Neuronal stem cell (in vitro differentiated cells): ENCODE measurements at regions not wholly inside any gene's neighbourhood (a gene's known extent, or its start where the extent isn't known, plus 50 kb on each side); places are given as distances from the start of the nearest gene placed in this dataset.
"Not testable (repeated sequence)": the region's sequence is repeated elsewhere in the genome, so short reads cannot be mapped to it uniquely, and the experiment has no call there.

Experiments used
- DNase-seq: peaks from one replicate; pipeline ENCODE4 v3.0.0-alpha.2; 2013; ENCODE audit warnings: low spot score
- H2AFZ ChIP-seq: one replicate; pipeline ENCODE4 v1.6.1; 2013; ENCODE audit warnings: mild to moderate bottlenecking, low read length, inconsistent platforms
- H2AK5ac ChIP-seq: 2 replicates; pipeline ENCODE4 v1.6.1; 2013; ENCODE audit warnings: low read depth, mild to moderate bottlenecking, inconsistent platforms, low read length, moderate library complexity, mixed read lengths
- H2BK120ac ChIP-seq: 2 replicates; pipeline ENCODE4 v1.6.1; 2013; ENCODE audit warnings: low read depth, mild to moderate bottlenecking, inconsistent platforms, low read length, moderate library complexity, mixed read lengths
- H2BK12ac ChIP-seq: one replicate; pipeline ENCODE4 v1.6.1; 2013; ENCODE audit warnings: low read length, inconsistent platforms
- H2BK15ac ChIP-seq: 2 replicates; pipeline ENCODE4 v1.6.1; 2013; ENCODE audit warnings: mild to moderate bottlenecking, low read length, inconsistent platforms, mixed read lengths
- H2BK5ac ChIP-seq: one replicate; pipeline ENCODE4 v1.6.1; 2013; ENCODE audit warnings: inconsistent platforms, mild to moderate bottlenecking, low read length, moderate library complexity
- H3K14ac ChIP-seq: one replicate; pipeline ENCODE4 v1.6.1; 2013; ENCODE audit warnings: low read length, inconsistent platforms
- H3K18ac ChIP-seq: 2 replicates; pipeline ENCODE4 v1.6.1; 2013; ENCODE audit warnings: low read length, inconsistent platforms
- H3K23ac ChIP-seq: 2 replicates; pipeline ENCODE4 v1.6.1; 2013; ENCODE audit warnings: low read depth, mild to moderate bottlenecking, mixed read lengths, low read length, inconsistent platforms; ENCODE audit not compliant: poor library complexity
- H3K27ac ChIP-seq: replicated peaks from 3 replicates; pipeline ENCODE4 v1.5.1; 2013; ENCODE audit warnings: low read length, inconsistent platforms
- H3K27me3 ChIP-seq, 3 experiments: 2 replicates each; pipeline ENCODE4 v1.6.1; 2013; ENCODE audit warnings: low read length in 3 of 3, mild to moderate bottlenecking in 2 of 3, inconsistent platforms in 1 of 3, low read depth in 1 of 3, mixed read lengths in 1 of 3, moderate library complexity in 1 of 3; ENCODE audit not compliant: control insufficient read depth in 3 of 3, insufficient read depth in 3 of 3
- H3K36me3 ChIP-seq, 2 donors: replicated peaks in 1 of 2; 2 replicates each; pipeline ENCODE4 v1.6.1; 2013; ENCODE audit warnings: low read length in 2 of 2; ENCODE audit not compliant: control insufficient read depth in 2 of 2, insufficient read depth in 2 of 2
- H3K4ac ChIP-seq: 2 replicates; pipeline ENCODE4 v1.6.1; 2013; ENCODE audit warnings: inconsistent platforms, mild to moderate bottlenecking, low read length, moderate library complexity
- H3K4me1 ChIP-seq, 2 donors: 1 replicate in 1 of 2; 2 replicates in 1 of 2; pipeline ENCODE4 v1.6.1; 2013; ENCODE audit warnings: low read length in 2 of 2, low read depth in 1 of 2; ENCODE audit not compliant: control insufficient read depth in 2 of 2, insufficient read depth in 1 of 2
- H3K4me2 ChIP-seq: one replicate; pipeline ENCODE4 v1.6.1; 2013; ENCODE audit warnings: mild to moderate bottlenecking, low read length, inconsistent platforms; ENCODE audit not compliant: insufficient read depth, poor library complexity, severe bottlenecking
- H3K4me3 ChIP-seq, 2 donors: 2 replicates each; pipeline ENCODE4 v1.5.1; 2013; ENCODE audit warnings: low read length in 2 of 2, mild to moderate bottlenecking in 2 of 2, inconsistent platforms in 1 of 2, moderate library complexity in 1 of 2
- H3K79me1 ChIP-seq: one replicate; pipeline ENCODE4 v1.6.1; 2013; ENCODE audit warnings: low read depth, mild to moderate bottlenecking, inconsistent platforms, low read length, moderate library complexity
- H3K9ac ChIP-seq: one replicate; pipeline ENCODE4 v1.6.1; 2013; ENCODE audit warnings: mild to moderate bottlenecking, low read depth, low read length, inconsistent platforms; ENCODE audit not compliant: poor library complexity
- H3K9me3 ChIP-seq, 2 donors: replicated peaks in 1 of 2; 2 replicates each; pipeline versions ENCODE3 to v1.6.1; 2013; ENCODE audit warnings: low read length in 2 of 2, mild to moderate bottlenecking in 2 of 2, inconsistent platforms in 1 of 2, low read depth in 1 of 2, mixed read lengths in 1 of 2, moderate library complexity in 1 of 2; ENCODE audit not compliant: control insufficient read depth in 2 of 2, insufficient read depth in 1 of 2
- H4K8ac ChIP-seq: one replicate; pipeline ENCODE4 v1.6.1; 2013; ENCODE audit warnings: low read depth, mild to moderate bottlenecking, inconsistent platforms, low read length, moderate library complexity
- H4K91ac ChIP-seq: one replicate; pipeline ENCODE4 v1.6.1; 2013; ENCODE audit warnings: low read length, low read depth, mild to moderate bottlenecking, inconsistent platforms; ENCODE audit not compliant: poor library complexity
- WGBS, 2 donors: extraction: QIAGEN DNeasy Blood & Tissue Kit; methylation state at CpG; one replicate each; pipeline ENCODE4 v1.1.7; 2013; ENCODE audit warnings: missing lambda C conversion rate in 2 of 2, mixed read lengths in 1 of 2; ENCODE audit not compliant: insufficient read length in 2 of 2, insufficient replicate concordance in 1 of 2; ENCODE audit errors: extremely low coverage in 2 of 2; 5-methylcytosine and 5-hydroxymethylcytosine counted together

DNA sequence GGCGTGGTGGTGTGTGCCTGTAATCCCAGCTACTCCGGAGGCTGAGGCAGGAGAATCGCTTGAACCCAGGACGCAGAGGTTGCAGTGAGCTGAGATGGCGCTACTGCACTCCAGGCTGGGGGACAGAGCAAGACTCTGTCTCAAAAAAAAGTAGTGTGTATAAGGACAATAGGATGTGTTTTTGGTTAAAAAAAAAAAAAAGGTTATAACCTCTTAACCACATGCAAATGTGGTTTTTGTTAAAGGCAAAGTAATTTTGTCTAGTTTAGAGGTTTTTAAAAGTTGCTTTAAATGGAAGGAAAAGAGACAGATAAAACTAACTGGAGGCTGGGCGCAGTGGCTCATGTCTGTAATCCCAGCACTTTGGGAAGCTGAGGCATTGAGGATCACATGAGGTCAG is 92.8 kb upstream of the ACSL3 start:
- not testable (repeated sequence) for H4K8ac ChIP-seq, H3K18ac ChIP-seq, H3K4ac ChIP-seq, H3K4me2 ChIP-seq, H3K23ac ChIP-seq, H2AK5ac ChIP-seq, H3K4me3 ChIP-seq, H2BK120ac ChIP-seq, H3K27me3 ChIP-seq, H3K14ac ChIP-seq, H2BK15ac ChIP-seq, H2AFZ ChIP-seq, H3K9me3 ChIP-seq, H2BK12ac ChIP-seq, H3K4me1 ChIP-seq, H2BK5ac ChIP-seq, H3K79me1 ChIP-seq, H4K91ac ChIP-seq, H3K36me3 ChIP-seq, DNase-seq, H3K27ac ChIP-seq, H3K9ac ChIP-seq
- WGBS, 2 donors, result no CpG with 5 or more reads among the region's 6 CpGs

DNA sequence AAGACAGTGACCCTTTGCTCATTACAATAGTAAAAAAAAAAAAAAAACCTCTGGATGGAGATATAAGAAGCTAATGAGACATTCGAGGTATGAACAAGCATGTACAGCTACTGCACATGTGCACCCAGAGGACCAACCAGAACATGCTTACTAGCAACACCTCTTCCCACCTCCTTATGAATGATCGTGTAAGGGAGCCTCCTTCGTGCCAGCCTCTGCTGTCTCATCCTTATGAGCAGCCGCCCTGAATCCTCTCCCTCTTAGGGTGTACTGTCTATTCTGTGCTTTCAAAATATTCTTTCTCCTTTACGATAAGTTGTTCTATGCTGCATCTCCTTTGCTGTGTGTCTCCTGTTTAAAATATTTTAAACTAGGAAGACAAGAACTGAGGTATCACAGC is 91.4 kb upstream of the ACSL3 start:
- DNase-seq, result no peak

DNA sequence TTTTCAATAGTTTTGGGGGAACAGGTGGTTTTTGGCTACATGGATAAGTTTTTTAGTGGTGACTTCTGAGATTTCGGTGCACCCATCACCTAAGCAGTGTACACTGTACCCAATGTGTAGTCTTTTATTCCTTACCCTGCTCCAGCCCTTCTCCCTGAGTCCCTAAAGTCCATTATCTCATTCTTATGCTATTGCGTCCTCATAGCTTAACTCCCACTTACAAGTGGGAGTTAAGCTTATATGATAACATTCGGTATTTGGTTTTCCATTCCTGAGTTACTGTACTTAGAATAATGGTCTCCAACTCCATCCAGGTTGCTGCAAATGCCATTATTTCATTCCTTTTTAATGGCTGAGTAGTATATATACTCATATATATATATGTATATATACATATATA is 90.9 kb upstream of the ACSL3 start:
- no peak overlapping the region for H3K27ac ChIP-seq
- no peak overlapping the region for H2AFZ ChIP-seq
- H3K36me3 ChIP-seq, result no peaks in the 10 kb centered on the region
- no peak overlapping the region for H3K23ac ChIP-seq
- H2AK5ac ChIP-seq, result no peak overlapping the region
- H3K14ac ChIP-seq, result no peak overlapping the region
- peaks cover 0 to 2% of the 10 kb centered on the region in 2 donors for H3K9me3 ChIP-seq
- H2BK15ac ChIP-seq, result no peak overlapping the region
- no peak overlapping the region for H3K4me2 ChIP-seq
- H3K18ac ChIP-seq, result no peak overlapping the region
- no peak for DNase-seq
- no peaks in the 10 kb centered on the region for H3K79me1 ChIP-seq
- no peak overlapping the region for H2BK12ac ChIP-seq
- H4K8ac ChIP-seq, result no peak overlapping the region
- no peak overlapping the region for H3K4me3 ChIP-seq
- no peak overlapping the region for H2BK120ac ChIP-seq
- peaks cover 0 to 6% of the 10 kb centered on the region in 2 donors for H3K4me1 ChIP-seq
- no peak overlapping the region for H3K4ac ChIP-seq
- H4K91ac ChIP-seq, result no peak overlapping the region
- H3K9ac ChIP-seq, result no peak overlapping the region
- no peak overlapping the region for H2BK5ac ChIP-seq
- peaks cover 0 to 12% (median 0%) of the 10 kb centered on the region in 3 experiments for H3K27me3 ChIP-seq
- WGBS, 2 donors, result no CpG with 5 or more reads among the region's 3 CpGs

More for the DNA sequence above, 91.4 kb upstream of the ACSL3 start:
- Histone ChIP-seq H3K36me3 (no peaks in the 10 kb centered on the region), H3K9me3 (peaks cover 0 to 2% of the 10 kb centered on the region in 2 donors), H4K91ac (no peak overlapping the region), H2BK12ac (no peak overlapping the region), H3K27ac (no peak overlapping the region), H2BK5ac (no peak overlapping the region), H3K27me3 (peaks cover 0 to 12% (median 0%) of the 10 kb centered on the region in 3 experiments), H3K4me1 (peaks cover 0 to 4% of the 10 kb centered on the region in 2 donors), H3K9ac (no peak overlapping the region), H3K4me3 (no peak overlapping the region), H2AFZ (no peak overlapping the region), H2AK5ac (no peak overlapping the region), H3K4ac (no peak overlapping the region), H3K79me1 (no peaks in the 10 kb centered on the region), H4K8ac (no peak overlapping the region), H3K4me2 (no peak overlapping the region), H3K18ac (no peak overlapping the region), H2BK15ac (no peak overlapping the region), H3K23ac (no peak overlapping the region), H2BK120ac (no peak overlapping the region), H3K14ac (no peak overlapping the region)
- no CpG with 5 or more reads among the region's 5 CpGs for WGBS, 2 donors

DNA sequence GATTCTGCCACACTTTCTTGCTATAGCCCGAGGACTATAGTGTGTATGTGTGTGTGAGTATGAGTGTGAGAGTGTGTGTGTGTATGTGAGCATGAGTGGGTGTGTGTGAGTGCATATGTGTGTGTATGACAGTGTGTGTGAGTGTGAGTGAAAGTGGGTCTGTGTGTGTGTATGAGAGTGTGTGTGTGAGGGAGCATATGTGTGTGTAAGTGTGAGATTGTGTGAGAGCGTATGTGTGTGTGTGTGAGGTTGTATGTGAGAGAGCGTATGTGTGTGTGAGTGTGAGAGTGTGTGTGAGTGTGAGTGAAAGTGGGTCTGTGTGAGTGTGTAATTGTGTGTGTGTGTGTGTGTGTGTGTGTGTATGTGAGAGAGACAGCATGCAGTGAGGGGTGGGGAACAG is 89.0 kb upstream of the ACSL3 start:
- 100% methylated on average over 1 to 2 of the region's 3 CpGs for WGBS, 2 donors
- H2BK5ac ChIP-seq, result no peak overlapping the region

More for the DNA sequence above, 89.0 kb upstream of the ACSL3 start:
- Histone ChIP-seq H2BK15ac (no peak overlapping the region), H3K4me3 (peak overlapping the region in 1 of 2 donors; percentile 52), H2BK12ac (no peak overlapping the region), H3K18ac (no peak overlapping the region), H4K8ac (no peak overlapping the region), H3K79me1 (no peaks in the 10 kb centered on the region), H3K27ac (no peak overlapping the region), H3K4me1 (peaks cover 0 to 7% of the 10 kb centered on the region in 2 donors), H3K4me2 (no peak overlapping the region), H2BK120ac (no peak overlapping the region), H3K27me3 (peaks cover 0 to 12% (median 0%) of the 10 kb centered on the region in 3 experiments), H3K36me3 (no peaks in the 10 kb centered on the region), H2AK5ac (no peak overlapping the region), H3K4ac (no peak overlapping the region), H3K14ac (no peak overlapping the region), H3K9ac (peak overlapping the region; percentile 68), H4K91ac (no peak overlapping the region), H3K23ac (no peak overlapping the region), H3K9me3 (peaks cover 0 to 2% of the 10 kb centered on the region in 2 donors), H2AFZ (no peak overlapping the region)
- DNase-seq, result no peak
